ENCODE measurements at regions not wholly inside any gene's neighbourhood (a gene's known extent, or its start where the extent isn't known, plus 50 kb on each side); places are given as distances from the start of the nearest gene placed in this dataset.

GRCh38 chr16:6827931-6828330, 504.7 kb upstream of the RBFOX1 start:
- TF ChIP-seq POLR2A (IDR thresholded peaks at IDR 0.05; ENCODE audit: low read depth, low read length) = no peak
- TF ChIP-seq POLR2AphosphoS5 (IDR thresholded peaks at IDR 0.05; ENCODE audit: low read depth, low read length) = no peak
- no peak for TF ChIP-seq TAF1 (IDR thresholded peaks at IDR 0.05; ENCODE audit: borderline replicate concordance, low read depth, low read length)

Data from GM12892 (cell line).